ENCODE measurements at regions not wholly inside any gene's neighbourhood (a gene's known extent, or its start where the extent isn't known, plus 50 kb on each side); places are given as distances from the start of the nearest gene placed in this dataset.
"Not testable (repeated sequence)": the region's sequence is repeated elsewhere in the genome, so short reads cannot be mapped to it uniquely, and the experiment has no call there.

- peak in 1 of 2 donors; percentile 38 for DNase-seq
These were observed 70.3 kb downstream of the ARL9 start for GRCh38 chr4:56575820-56576429.

GRCh38 chr4:56592417-56592816, 86.8 kb downstream of the ARL9 start:
- DNase-seq = not testable (repeated sequence)
